Glutamatergic neuron (in vitro differentiated cells): ENCODE measurements at regions not wholly inside any gene's neighbourhood (a gene's known extent, or its start where the extent isn't known, plus 50 kb on each side); places are given as distances from the start of the nearest gene placed in this dataset.
"Not testable (repeated sequence)": the region's sequence is repeated elsewhere in the genome, so short reads cannot be mapped to it uniquely, and the experiment has no call there.

ENCODE experiments used
- DNase-seq: peaks from one replicate; pipeline ENCODE4 v3.0.0; 2022
- H3K27ac Mint-ChIP-seq: one replicate; pipeline ENCODE4 v1.8.0; 2020; ENCODE audit warnings: mild to moderate bottlenecking, mixed read lengths, inconsistent platforms; ENCODE audit not compliant: unreplicated experiment
- H3K27me3 Mint-ChIP-seq: one replicate; pipeline ENCODE4 v1.8.0; 2020; ENCODE audit warnings: mild to moderate bottlenecking, moderate library complexity, mixed read lengths, inconsistent platforms; ENCODE audit not compliant: unreplicated experiment
- H3K36me3 Mint-ChIP-seq: one replicate; pipeline ENCODE4 v1.8.0; 2020; ENCODE audit warnings: mild to moderate bottlenecking, mixed read lengths, inconsistent platforms; ENCODE audit not compliant: unreplicated experiment
- H3K4me1 Mint-ChIP-seq: one replicate; pipeline ENCODE4 v1.8.0; 2020; ENCODE audit warnings: mild to moderate bottlenecking, low read depth, mixed read lengths, inconsistent platforms; ENCODE audit not compliant: unreplicated experiment
- H3K4me3 Mint-ChIP-seq: one replicate; pipeline ENCODE4 v1.8.0; 2020; ENCODE audit warnings: mild to moderate bottlenecking, mixed read lengths, inconsistent platforms; ENCODE audit not compliant: unreplicated experiment
- H3K9me3 Mint-ChIP-seq: one replicate; pipeline ENCODE4 v1.8.0; 2020; ENCODE audit warnings: mild to moderate bottlenecking, moderate library complexity, mixed read lengths, inconsistent platforms; ENCODE audit not compliant: unreplicated experiment
- TF ChIP-seq, protein P1 (sequence below): fragments of 200-600 bp; sonication (generic); IDR thresholded peaks from one replicate; pipeline ENCODE4 v1.5.0; 2021; ENCODE audit not compliant: partially characterized antibody, unreplicated experiment

DNA sequence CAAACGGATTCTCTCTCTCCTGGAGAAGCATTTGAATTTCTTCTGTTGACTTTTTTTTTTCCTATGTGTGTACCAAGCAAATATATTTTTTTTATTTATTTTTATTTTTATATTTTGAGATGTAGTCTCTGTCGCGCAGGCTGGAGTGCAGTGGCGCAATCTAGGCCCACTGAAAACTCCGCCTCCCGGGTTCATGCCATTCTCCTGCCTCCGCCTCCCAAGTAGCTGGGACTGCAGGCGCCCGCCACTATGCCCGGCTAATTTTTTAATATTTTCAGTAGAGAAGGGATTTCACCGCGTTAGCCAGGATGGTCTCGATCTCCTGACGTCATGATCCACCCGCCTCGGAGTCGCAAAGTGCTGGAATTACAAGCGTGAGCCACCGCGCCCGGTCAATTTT, 549.5 kb upstream of the GNPDA2 start:
- H3K9me3 Mint-ChIP-seq = no peaks in the 10 kb centered on the region
- no peaks in the 10 kb centered on the region for H3K36me3 Mint-ChIP-seq
- H3K27me3 Mint-ChIP-seq = no peaks in the 10 kb centered on the region

DNA sequence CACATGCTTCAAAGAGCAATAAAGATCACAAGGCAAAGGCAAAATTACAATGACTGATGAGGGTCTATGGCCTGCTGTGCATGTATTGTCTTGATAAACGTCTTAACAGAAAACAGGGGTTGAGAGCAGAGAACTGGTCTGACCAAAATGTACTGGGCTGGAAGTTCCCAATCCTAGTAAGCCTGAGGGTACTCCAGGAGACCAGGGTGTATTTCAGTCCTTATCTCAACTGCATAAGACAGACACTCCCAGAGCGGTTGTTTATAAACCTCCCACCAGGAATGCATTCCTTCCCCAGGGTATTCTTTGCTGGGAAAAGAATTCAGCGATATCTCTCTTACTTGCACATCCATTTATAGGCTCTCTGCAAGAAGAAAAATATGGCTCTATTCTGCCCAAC, 521.8 kb upstream of the GNPDA2 start:
- not testable (repeated sequence) for H3K27ac Mint-ChIP-seq, H3K36me3 Mint-ChIP-seq, H3K4me1 Mint-ChIP-seq, DNase-seq, H3K27me3 Mint-ChIP-seq, H3K4me3 Mint-ChIP-seq, H3K9me3 Mint-ChIP-seq

More for the DNA sequence above, 549.5 kb upstream of the GNPDA2 start:
- no peaks in the 10 kb centered on the region for H3K4me1 Mint-ChIP-seq
- TF ChIP-seq, protein P1, sequence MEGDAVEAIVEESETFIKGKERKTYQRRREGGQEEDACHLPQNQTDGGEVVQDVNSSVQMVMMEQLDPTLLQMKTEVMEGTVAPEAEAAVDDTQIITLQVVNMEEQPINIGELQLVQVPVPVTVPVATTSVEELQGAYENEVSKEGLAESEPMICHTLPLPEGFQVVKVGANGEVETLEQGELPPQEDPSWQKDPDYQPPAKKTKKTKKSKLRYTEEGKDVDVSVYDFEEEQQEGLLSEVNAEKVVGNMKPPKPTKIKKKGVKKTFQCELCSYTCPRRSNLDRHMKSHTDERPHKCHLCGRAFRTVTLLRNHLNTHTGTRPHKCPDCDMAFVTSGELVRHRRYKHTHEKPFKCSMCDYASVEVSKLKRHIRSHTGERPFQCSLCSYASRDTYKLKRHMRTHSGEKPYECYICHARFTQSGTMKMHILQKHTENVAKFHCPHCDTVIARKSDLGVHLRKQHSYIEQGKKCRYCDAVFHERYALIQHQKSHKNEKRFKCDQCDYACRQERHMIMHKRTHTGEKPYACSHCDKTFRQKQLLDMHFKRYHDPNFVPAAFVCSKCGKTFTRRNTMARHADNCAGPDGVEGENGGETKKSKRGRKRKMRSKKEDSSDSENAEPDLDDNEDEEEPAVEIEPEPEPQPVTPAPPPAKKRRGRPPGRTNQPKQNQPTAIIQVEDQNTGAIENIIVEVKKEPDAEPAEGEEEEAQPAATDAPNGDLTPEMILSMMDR = no peak
- no peak overlapping the region for H3K4me3 Mint-ChIP-seq
- no peak overlapping the region for H3K27ac Mint-ChIP-seq
- no peak for DNase-seq

DNA sequence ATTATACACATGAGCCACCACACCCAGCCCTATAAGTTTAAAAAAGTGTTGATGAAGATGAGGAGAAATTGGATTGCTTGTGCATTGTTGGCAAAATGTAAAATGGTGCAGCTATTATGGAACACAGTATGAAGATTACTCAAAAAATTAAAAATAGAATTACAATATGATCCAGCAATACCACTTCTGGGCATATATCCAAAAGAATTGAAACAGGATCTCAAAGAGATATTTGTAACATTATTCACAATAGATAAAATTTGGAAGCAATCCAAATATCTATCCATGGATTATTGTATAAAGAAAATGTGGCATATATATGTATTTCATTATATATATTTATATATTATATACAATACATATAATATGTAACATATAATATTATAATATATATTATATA, 515.6 kb upstream of the GNPDA2 start:
- DNase-seq = no peak
- Mint-ChIP-seq H3K4me3 (no peak overlapping the region), H3K27ac (no peak overlapping the region), H3K36me3 (no peaks in the 10 kb centered on the region), H3K9me3 (no peaks in the 10 kb centered on the region), H3K4me1 (no peaks in the 10 kb centered on the region), H3K27me3 (no peaks in the 10 kb centered on the region)
- TF ChIP-seq, protein P1 = no peak

DNA sequence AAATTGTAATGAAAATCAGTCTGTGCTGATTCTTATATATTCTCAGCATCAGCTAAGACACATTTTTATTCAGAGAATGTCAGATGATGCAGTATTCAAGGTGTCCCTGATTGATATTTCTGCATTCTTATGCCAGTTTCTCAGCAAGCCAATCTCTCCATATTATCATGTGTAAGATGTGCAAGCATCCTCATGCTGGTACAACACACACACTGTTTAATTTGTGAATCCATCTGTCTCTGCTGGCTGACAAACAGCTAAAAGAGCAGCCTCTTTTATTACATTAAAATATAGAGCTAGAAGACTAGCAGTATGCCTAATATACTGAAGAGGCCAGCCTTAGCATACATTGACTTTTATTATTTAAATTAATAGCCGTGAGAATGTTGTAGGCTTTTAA, 502.9 kb upstream of the GNPDA2 start:
- TF ChIP-seq, protein P1 = no peak
- Mint-ChIP-seq H3K9me3 (peaks cover 4% of the 10 kb centered on the region), H3K27ac (no peak overlapping the region), H3K4me3 (no peak overlapping the region), H3K27me3 (no peaks in the 10 kb centered on the region), H3K4me1 (no peaks in the 10 kb centered on the region), H3K36me3 (peaks cover 5% of the 10 kb centered on the region)
- no peak for DNase-seq

DNA sequence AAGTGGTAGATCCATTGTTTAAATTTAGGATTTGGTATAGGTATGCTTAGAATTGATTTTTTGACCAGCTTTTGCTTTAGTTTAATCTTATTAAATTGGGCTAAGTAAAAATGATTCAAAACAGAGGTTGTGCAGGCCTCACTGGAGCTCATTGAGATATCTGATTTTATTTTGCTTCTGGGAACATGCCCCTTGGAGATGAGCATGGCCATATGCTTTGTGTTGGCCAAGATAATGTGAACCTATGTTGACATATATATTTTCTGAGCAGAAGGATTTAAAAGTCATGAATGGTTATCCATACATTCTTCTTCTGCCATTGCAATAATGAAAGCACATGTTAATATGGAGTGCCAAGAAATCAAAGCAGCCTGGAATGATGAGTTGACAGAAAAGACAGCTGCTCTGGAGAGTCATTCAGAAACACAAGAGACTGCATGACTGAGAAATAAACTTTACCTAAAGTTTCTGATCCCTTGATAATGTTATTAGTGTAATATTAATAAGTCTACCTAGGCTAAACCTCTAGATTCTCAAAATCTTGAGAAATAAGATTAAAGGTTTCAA, 489.7 kb upstream of the GNPDA2 start:
- Mint-ChIP-seq H3K27me3 (no peaks in the 10 kb centered on the region), H3K36me3 (no peaks in the 10 kb centered on the region), H3K9me3 (no peaks in the 10 kb centered on the region), H3K4me1 (peaks cover 1% of the 10 kb centered on the region), H3K4me3 (no peak overlapping the region), H3K27ac (no peak overlapping the region)
- TF ChIP-seq, protein P1 = no peak
- DNase-seq = no peak

DNA sequence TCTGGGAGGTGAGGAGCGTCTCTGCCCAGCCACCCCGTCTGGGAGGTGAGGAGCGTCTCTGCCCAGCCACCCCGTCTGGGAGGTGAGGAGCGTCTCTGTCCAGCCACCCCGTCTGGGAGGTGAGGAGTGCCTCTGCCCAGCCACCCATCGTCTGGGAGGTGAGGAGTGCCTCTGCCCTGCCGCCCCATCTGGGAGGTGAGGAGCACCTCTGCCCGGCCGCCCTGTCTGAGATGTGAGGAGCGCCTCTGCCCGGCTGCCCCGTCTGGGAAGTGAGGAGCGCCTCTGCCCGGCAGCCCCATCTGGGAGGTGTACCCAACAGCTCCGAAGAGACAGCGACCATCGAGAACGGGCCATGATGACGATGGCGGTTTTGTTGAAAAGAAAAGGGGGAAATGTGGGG, 482.1 kb upstream of the GNPDA2 start:
- not testable (repeated sequence) for H3K4me1 Mint-ChIP-seq, H3K4me3 Mint-ChIP-seq, H3K27me3 Mint-ChIP-seq, H3K27ac Mint-ChIP-seq, DNase-seq, H3K36me3 Mint-ChIP-seq, H3K9me3 Mint-ChIP-seq

DNA sequence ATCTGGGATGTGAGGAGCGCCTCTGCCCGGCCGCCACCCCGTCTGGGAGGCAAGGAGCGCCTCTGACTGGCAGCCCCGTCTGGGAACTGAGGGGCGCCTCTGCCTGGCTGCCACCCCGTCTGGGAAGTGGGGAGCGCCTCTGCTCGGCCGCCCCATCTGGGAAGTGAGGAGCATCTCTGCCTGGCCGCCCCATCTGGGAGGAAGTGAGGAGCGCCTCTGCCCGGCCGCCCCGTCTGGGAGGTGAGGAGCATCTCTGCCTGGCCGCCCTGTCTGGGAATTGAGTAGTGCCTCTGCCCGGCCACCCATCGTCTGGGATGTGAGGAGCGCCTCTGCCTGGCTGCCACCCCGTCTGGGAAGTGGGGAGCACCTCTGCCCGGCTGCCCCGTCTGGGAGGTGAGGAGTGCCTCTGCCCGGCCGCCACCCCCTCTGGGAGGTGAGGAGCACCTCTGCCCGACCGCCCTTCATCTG, 481.5 kb upstream of the GNPDA2 start:
- H3K9me3 Mint-ChIP-seq, H3K27ac Mint-ChIP-seq, H3K27me3 Mint-ChIP-seq: not testable (repeated sequence)

DNA sequence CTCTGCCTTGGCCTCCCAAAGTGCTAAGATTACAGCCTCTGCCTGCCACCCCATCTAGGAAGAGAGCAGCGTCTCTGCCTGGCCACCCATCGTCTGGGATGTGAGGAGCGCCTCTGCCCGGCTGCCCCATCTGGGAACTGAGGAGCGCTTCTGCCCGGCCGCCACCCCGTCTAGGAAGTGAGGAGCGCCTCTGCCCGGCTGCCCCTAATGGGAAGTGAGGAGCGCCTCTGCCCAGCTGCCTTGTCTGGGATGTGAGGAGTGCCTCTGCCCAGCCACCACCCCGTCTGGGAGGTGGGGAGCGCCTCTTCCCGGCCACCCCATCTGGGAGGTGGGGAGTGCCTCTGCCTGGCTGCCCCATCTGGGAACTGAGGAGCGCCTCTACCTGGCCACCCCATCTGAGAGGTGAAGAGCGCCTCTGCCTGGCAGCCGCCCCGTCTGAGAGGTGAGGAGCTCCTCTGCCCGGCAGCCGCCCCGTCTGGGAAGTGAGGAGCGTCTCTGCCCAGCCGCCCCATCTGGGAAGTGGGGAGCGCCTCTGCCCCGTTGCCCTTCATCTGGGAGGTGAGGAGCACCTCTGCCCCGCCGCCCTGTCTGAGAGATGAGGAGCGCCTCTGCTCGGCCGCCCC, 481.0 kb upstream of the GNPDA2 start:
- H3K27me3 Mint-ChIP-seq, H3K4me1 Mint-ChIP-seq, H3K9me3 Mint-ChIP-seq, H3K36me3 Mint-ChIP-seq, H3K27ac Mint-ChIP-seq, H3K4me3 Mint-ChIP-seq, DNase-seq: not testable (repeated sequence)

More for the DNA sequence above, 481.5 kb upstream of the GNPDA2 start:
- DNase-seq, H3K4me1 Mint-ChIP-seq, H3K4me3 Mint-ChIP-seq, H3K36me3 Mint-ChIP-seq: not testable (repeated sequence)
